GM06990 (cell line): ENCODE measurements at regions not wholly inside any gene's neighbourhood (a gene's known extent, or its start where the extent isn't known, plus 50 kb on each side); places are given as distances from the start of the nearest gene placed in this dataset.

ENCODE experiments used
- DNase-seq: peaks from one replicate; pipeline ENCODE4 v3.0.0-alpha.2; 2011; ENCODE audit not compliant: insufficient read length; ENCODE audit errors: extremely low read depth
- H3K27me3 ChIP-seq: replicated peaks from 2 replicates; pipeline ENCODE4 v1.6.0; 2011; ENCODE audit warnings: low read length; ENCODE audit not compliant: control insufficient read depth, insufficient read depth
- H3K36me3 ChIP-seq: 2 replicates; pipeline ENCODE4 v1.5.1; 2011; ENCODE audit warnings: low read length; ENCODE audit not compliant: control insufficient read depth, insufficient read depth
- H3K4me3 ChIP-seq: replicated peaks from 2 replicates; pipeline ENCODE4 v1.5.1; 2011; ENCODE audit warnings: low read depth, mild to moderate bottlenecking, control low read depth, low read length
- CTCF ChIP-seq: IDR thresholded peaks from 2 replicates; pipeline ENCODE4 v1.5.1; 2011; ENCODE audit warnings: low read length, control low read depth, mild to moderate bottlenecking, inconsistent platforms; ENCODE audit not compliant: insufficient read depth, poor library complexity, severe bottlenecking

- no peak for DNase-seq
- TF ChIP-seq CTCF = no peak
- Histone ChIP-seq H3K27me3 (no peaks in the 10 kb centered on the region), H3K4me3 (no peak overlapping the region), H3K36me3 (no peaks in the 10 kb centered on the region)
Measured at GRCh38 chr5:123746683-123747360, 234.8 kb downstream of the CSNK1G3 start.

- no peak for DNase-seq
- no peak overlapping the region for H3K4me3 ChIP-seq
- no peak for TF ChIP-seq CTCF
Measured at GRCh38 chr5:123743990-123744583, 232.1 kb downstream of the CSNK1G3 start.

GRCh38 chr5:123735384-123735783, 223.4 kb downstream of the CSNK1G3 start:
- no peak for DNase-seq
- Histone ChIP-seq H3K36me3 (no peaks in the 10 kb centered on the region), H3K4me3 (no peak overlapping the region), H3K27me3 (no peaks in the 10 kb centered on the region)
- TF ChIP-seq CTCF = no peak

More at GRCh38 chr5:123743990-123744583, 232.1 kb downstream of the CSNK1G3 start:
- Histone ChIP-seq H3K27me3 (no peaks in the 10 kb centered on the region), H3K36me3 (no peaks in the 10 kb centered on the region)

GRCh38 chr5:123732257-123732656, 220.3 kb downstream of the CSNK1G3 start:
- H3K27me3 ChIP-seq = no peaks in the 10 kb centered on the region
- H3K4me3 ChIP-seq = no peak overlapping the region
- no peak for TF ChIP-seq CTCF
- H3K36me3 ChIP-seq = no peaks in the 10 kb centered on the region
- DNase-seq = no peak

- H3K27me3 ChIP-seq = no peaks in the 10 kb centered on the region
- TF ChIP-seq CTCF = no peak
- no peak for DNase-seq
- H3K4me3 ChIP-seq = no peak overlapping the region
- no peaks in the 10 kb centered on the region for H3K36me3 ChIP-seq
Measured at GRCh38 chr5:123722451-123722850, 210.5 kb downstream of the CSNK1G3 start.
